ENCODE measurements at regions not wholly inside any gene's neighbourhood (a gene's known extent, or its start where the extent isn't known, plus 50 kb on each side); places are given as distances from the start of the nearest gene placed in this dataset.

- H3K4me1 ChIP-seq: no peaks in the 10 kb centered on the region
- no peak overlapping the region for H3K27ac ChIP-seq
- peaks cover 0 to 24% of the 10 kb centered on the region in 2 donors for H3K9me3 ChIP-seq
- ATAC-seq (no peak), DNase-seq (no peak)
- TF ChIP-seq CTCF (IDR thresholded peaks at IDR 0.05): no peak
- H3K27me3 ChIP-seq: no peaks in the 10 kb centered on the region
- H3K4me3 ChIP-seq: no peak overlapping the region
- intact Hi-C loops (cut with DNase I): no loop called here
- H3K36me3 ChIP-seq: no peaks in the 10 kb centered on the region
These were observed 126.1 kb upstream of the KL start for GRCh38 chr13:32889986-32890565.

- Histone ChIP-seq H3K36me3 (no peaks in the 10 kb centered on the region), H3K27me3 (no peaks in the 10 kb centered on the region), H3K4me1 (no peaks in the 10 kb centered on the region), H3K9me3 (peaks cover 0 to 8% of the 10 kb centered on the region in 2 donors), H3K4me3 (no peak overlapping the region), H3K27ac (no peak overlapping the region)
- no peak for TF ChIP-seq CTCF (IDR thresholded peaks at IDR 0.05)
- intact Hi-C loops (cut with DNase I): no loop called here
- no peak for ATAC-seq
- no peak for DNase-seq
These were observed 123.0 kb upstream of the KL start for GRCh38 chr13:32893176-32893575.

GRCh38 chr13:32894589-32895001, 121.6 kb upstream of the KL start:
- Histone ChIP-seq H3K27ac (no peak overlapping the region), H3K27me3 (no peaks in the 10 kb centered on the region), H3K4me1 (no peaks in the 10 kb centered on the region), H3K36me3 (no peaks in the 10 kb centered on the region), H3K4me3 (no peak overlapping the region), H3K9me3 (no peaks in the 10 kb centered on the region)
- no peak for TF ChIP-seq CTCF (IDR thresholded peaks at IDR 0.05)
- DNase-seq (no peak), ATAC-seq (no peak)
- intact Hi-C loops (cut with DNase I): no loop called here

- Histone ChIP-seq H3K9me3 (no peaks in the 10 kb centered on the region), H3K4me1 (no peaks in the 10 kb centered on the region), H3K36me3 (no peaks in the 10 kb centered on the region), H3K27ac (no peak overlapping the region), H3K4me3 (no peak overlapping the region), H3K27me3 (no peaks in the 10 kb centered on the region)
- ATAC-seq (no peak), DNase-seq (no peak)
- intact Hi-C loops (cut with DNase I): no loop called here
- TF ChIP-seq CTCF (IDR thresholded peaks at IDR 0.05): no peak
These were observed 120.9 kb upstream of the KL start for GRCh38 chr13:32895296-32895695.

- Histone ChIP-seq H3K9me3 (no peaks in the 10 kb centered on the region), H3K36me3 (no peaks in the 10 kb centered on the region), H3K27ac (no peak overlapping the region), H3K4me1 (no peaks in the 10 kb centered on the region), H3K4me3 (no peak overlapping the region), H3K27me3 (no peaks in the 10 kb centered on the region)
- intact Hi-C loops (cut with DNase I): no loop called here
- TF ChIP-seq CTCF (IDR thresholded peaks at IDR 0.05): no peak
- ATAC-seq (no peak), DNase-seq (no peak)
These were observed 118.9 kb upstream of the KL start for GRCh38 chr13:32897296-32897695.

Measured in left lung (tissue), 4 donors.